Activated naive CD8-positive, alpha-beta T cell treated with anti-CD3 and anti-CD28 coated beads, Interleukin-2, amount 10 ng/mL, durations not matched to agents 7 days and 5 days (primary cell): ENCODE measurements at regions not wholly inside any gene's neighbourhood (a gene's known extent, or its start where the extent isn't known, plus 50 kb on each side); places are given as distances from the start of the nearest gene placed in this dataset.
"Not testable (repeated sequence)": the region's sequence is repeated elsewhere in the genome, so short reads cannot be mapped to it uniquely, and the experiment has no call there.

Source experiments
- ATAC-seq: fragments of 150-1000 bp; cut with Tn5 transposase; one replicate; pipeline ENCODE4 v1.10.0; 2021; ENCODE audit warnings: low read depth, moderate library complexity
- POLR2A ChIA-PET: fragments of 350-600 bp; sonication (Branson Sonifier 250); formaldehyde crosslinking; loops from one replicate; lab custom pipeline; 2021; ENCODE audit warnings: antibody characterized with exemption; lab: Charles Lee
- DNase-seq: peaks from one replicate; pipeline ENCODE4 v3.0.0; 2021
- H3K27ac Mint-ChIP-seq: one replicate; pipeline ENCODE4 v1.8.0; 2022; ENCODE audit warnings: mild to moderate bottlenecking, mixed read lengths
- H3K27me3 Mint-ChIP-seq: one replicate; pipeline ENCODE4 v1.8.0; 2022; ENCODE audit warnings: mild to moderate bottlenecking, moderate library complexity, mixed read lengths
- H3K36me3 Mint-ChIP-seq: one replicate; pipeline ENCODE4 v1.8.0; 2021; ENCODE audit warnings: mild to moderate bottlenecking, mixed read lengths
- H3K4me1 Mint-ChIP-seq: one replicate; pipeline ENCODE4 v1.8.0; 2021; ENCODE audit warnings: mixed read lengths
- H3K4me3 Mint-ChIP-seq: one replicate; pipeline ENCODE4 v1.8.0; 2022; ENCODE audit warnings: mild to moderate bottlenecking, moderate library complexity, mixed read lengths
- H3K9me3 Mint-ChIP-seq: one replicate; pipeline ENCODE4 v1.8.0; 2021; ENCODE audit warnings: mixed read lengths

DNA sequence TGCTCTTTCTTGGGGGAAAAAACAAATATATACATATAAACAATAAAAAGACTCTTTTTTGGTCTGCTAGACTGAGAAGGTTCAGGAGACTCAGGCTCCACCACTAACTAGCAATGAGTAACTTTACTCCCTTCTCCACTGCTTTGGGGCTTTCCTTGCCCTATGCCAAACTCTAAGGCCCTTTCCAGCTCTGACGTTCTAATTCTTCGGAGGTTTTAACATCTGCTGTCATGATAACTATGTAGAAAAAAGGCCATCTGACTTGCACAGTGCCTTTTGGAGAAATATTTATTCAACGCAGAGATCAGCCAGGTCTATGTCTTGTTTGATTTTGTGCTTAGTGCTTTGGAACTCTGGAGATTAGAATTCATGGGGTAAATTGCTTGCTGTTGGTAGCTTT is 156.2 kb downstream of the TMCO5A start:
- peaks cover 27% of the 10 kb centered on the region for H3K27me3 Mint-ChIP-seq
- POLR2A ChIA-PET = no interaction called here
- no peak overlapping the region for H3K4me3 Mint-ChIP-seq

DNA sequence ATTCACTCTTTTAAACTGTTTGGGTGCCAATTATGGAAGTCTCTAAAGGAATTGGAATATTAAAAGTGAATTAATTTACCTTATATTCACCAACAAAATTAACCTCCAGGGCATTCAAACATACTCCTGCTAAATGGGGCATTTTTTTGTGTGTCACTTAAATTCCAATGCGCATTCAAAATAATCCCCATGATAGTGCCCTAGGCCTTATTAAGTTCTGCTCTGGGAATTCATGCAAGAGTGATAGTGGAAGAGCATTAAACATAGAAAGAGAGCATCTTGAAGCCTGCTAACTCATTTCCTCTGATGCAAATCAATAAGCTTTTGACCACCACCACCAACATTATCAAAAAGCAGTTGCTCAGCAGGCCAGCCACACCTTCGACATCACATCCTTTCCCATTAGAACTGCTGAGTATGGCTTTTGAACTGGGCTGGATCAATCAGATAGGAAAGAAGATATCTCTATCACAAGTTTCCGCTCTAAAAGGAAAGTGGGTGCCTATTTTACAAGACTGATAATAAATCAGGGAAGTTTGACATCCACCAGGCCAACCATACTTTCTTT is 156.7 kb downstream of the TMCO5A start:
- ATAC-seq = no peak
- Mint-ChIP-seq H3K9me3 (peaks cover 4% of the 10 kb centered on the region), H3K27ac (no peak overlapping the region), H3K4me1 (peaks cover under 1% of the 10 kb centered on the region), H3K4me3 (no peak overlapping the region), H3K36me3 (no peaks in the 10 kb centered on the region), H3K27me3 (peaks cover 24% of the 10 kb centered on the region)
- POLR2A ChIA-PET = no interaction called here
- DNase-seq = no peak

More for the DNA sequence above, 156.2 kb downstream of the TMCO5A start:
- DNase-seq (no peak), ATAC-seq (no peak)
- H3K27ac Mint-ChIP-seq = no peak overlapping the region
- H3K4me1 Mint-ChIP-seq = peaks cover 3% of the 10 kb centered on the region
- H3K9me3 Mint-ChIP-seq = peaks cover 3% of the 10 kb centered on the region
- H3K36me3 Mint-ChIP-seq = no peaks in the 10 kb centered on the region

DNA sequence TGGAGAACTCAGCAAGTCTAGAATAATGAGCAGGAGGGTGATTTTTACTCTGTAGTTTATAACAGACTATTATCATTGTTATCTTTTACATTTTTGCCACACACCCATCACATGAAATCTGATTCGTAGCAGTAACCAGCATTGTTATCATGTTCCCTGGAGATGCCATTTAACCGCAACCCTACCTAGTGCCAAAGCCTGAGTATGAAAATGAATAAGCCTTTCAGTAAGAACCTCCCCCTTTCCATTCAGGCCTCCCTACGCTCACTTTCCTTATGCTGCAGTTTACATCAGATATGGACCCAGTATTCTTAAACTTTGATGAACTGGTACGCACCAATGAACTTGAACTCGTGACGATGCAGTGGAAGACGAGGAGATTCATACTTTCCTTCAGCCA is 158.7 kb upstream of the SPRED1 start:
- peaks cover 9% of the 10 kb centered on the region for H3K9me3 Mint-ChIP-seq
- POLR2A ChIA-PET = no interaction called here

DNA sequence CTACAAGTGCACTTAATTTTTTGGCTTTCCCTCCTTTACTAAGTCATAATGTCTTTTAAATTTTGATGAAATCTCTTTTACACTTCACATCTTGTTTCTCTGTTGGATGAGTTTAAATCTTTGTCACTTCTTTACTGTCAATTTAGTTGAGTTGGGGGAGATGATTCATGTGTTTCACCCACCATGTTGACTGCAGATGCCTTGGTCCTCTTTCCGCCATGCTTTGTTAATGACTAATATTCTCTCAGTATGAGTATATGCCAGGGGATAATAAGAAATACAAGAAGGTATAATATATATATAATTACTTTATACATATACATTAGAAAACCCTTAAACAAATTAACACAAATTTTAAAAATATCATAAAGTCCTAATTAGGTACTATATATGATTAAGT is 149.7 kb upstream of the SPRED1 start:
- Mint-ChIP-seq H3K9me3 (peaks cover 5% of the 10 kb centered on the region), H3K27me3 (peaks cover 14% of the 10 kb centered on the region), H3K36me3 (peaks cover 2% of the 10 kb centered on the region), H3K27ac (no peak overlapping the region), H3K4me3 (no peak overlapping the region), H3K4me1 (no peaks in the 10 kb centered on the region)
- ATAC-seq (no peak), DNase-seq (no peak)
- POLR2A ChIA-PET = no interaction called here

More for the DNA sequence above, 158.7 kb upstream of the SPRED1 start:
- peaks cover 14% of the 10 kb centered on the region for H3K27me3 Mint-ChIP-seq
- no peaks in the 10 kb centered on the region for H3K4me1 Mint-ChIP-seq
- ATAC-seq = no peak
- DNase-seq = no peak
- no peak overlapping the region for H3K4me3 Mint-ChIP-seq
- no peak overlapping the region for H3K27ac Mint-ChIP-seq
- no peaks in the 10 kb centered on the region for H3K36me3 Mint-ChIP-seq

DNA sequence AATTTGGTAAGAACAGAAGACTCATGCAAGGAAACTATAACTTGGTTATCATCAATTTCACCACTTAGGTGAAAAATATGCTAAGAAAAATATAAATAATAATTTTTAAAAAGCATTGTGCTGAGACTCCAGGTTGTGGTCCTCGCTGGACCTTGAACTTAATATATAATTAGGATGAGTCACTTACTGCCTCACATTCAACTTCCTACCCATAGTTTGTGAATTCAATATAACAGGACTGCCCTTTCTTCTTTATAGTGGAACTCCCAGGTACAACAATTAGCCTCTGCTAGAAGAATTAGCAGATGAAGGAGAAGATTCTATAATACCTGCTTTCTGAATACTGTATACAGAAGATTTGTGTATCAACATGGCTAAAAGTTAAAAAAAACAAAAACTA is 149.1 kb upstream of the SPRED1 start:
- Mint-ChIP-seq H3K27ac (no peak overlapping the region), H3K4me3 (no peak overlapping the region), H3K4me1 (no peaks in the 10 kb centered on the region), H3K27me3 (peaks cover 14% of the 10 kb centered on the region), H3K36me3 (peaks cover 2% of the 10 kb centered on the region), H3K9me3 (peaks cover 4% of the 10 kb centered on the region)
- ATAC-seq = no peak
- no peak for DNase-seq
- POLR2A ChIA-PET = no interaction called here

DNA sequence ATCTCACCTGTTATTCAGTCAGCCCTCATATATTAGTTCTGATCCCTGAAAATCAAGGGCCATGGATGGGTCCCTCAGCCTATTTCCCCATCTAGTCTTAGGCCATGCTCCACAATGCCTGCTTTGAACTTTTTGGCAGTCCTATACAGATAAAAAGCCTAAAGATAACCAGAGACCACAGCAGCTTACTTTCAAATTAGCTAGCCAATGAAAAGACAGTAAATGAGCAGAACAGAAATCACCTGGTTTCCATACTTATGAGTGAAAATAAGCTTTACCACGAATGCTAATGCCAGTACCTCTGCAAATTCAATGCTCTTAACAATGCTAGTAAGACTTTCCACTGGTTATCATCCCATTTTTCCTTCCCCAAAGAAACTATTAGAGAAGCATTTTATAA is 141.6 kb upstream of the SPRED1 start:
- Mint-ChIP-seq H3K27me3 (peaks cover 6% of the 10 kb centered on the region), H3K36me3 (no peaks in the 10 kb centered on the region), H3K4me1 (no peaks in the 10 kb centered on the region), H3K4me3 (no peak overlapping the region), H3K9me3 (no peaks in the 10 kb centered on the region), H3K27ac (no peak overlapping the region)
- POLR2A ChIA-PET = no interaction called here
- no peak for DNase-seq
- ATAC-seq = no peak

DNA sequence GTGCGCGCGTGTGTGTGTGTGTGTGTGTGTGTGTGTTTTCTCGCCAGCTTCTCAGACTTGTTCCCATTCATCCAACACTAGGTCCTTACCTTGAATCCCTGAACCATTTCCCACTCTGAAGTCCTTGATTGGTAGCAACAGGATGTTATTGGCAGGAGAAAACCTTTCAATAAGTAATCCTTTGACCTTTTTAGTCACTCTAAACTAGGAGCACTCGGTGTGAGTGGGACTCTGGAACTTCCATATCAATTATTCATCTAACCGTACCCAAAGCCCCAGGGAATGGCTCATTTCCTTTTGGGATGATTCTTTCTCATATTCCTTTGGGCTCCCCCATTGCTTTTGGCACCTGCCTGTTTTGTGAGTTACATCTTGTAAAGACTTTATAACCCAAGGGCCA is 140.2 kb upstream of the SPRED1 start:
- H3K36me3 Mint-ChIP-seq = no peaks in the 10 kb centered on the region
- POLR2A ChIA-PET = no interaction called here
- no peak for ATAC-seq

DNA sequence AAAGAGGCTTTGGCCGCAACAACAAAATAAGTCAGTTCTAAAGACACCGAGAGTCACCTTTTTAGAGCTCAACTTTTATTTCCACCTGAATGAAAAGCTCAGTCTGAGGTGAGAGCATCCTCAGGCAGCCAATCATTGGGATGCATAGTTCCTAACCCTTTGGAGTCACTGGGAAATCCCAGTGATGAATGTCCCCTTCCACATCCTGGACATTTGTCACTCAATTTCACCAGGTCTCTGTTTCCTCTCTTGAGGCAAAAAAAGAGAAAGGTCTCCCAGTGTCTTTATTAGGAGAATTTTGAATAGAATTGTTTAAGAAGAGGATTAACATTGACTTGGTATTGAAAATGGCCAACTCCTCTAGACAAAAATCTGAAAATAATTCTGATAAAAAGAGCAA is 137.5 kb upstream of the SPRED1 start:
- Mint-ChIP-seq H3K4me1 (no peaks in the 10 kb centered on the region), H3K27ac (no peak overlapping the region), H3K9me3 (no peaks in the 10 kb centered on the region), H3K36me3 (no peaks in the 10 kb centered on the region), H3K27me3 (peaks cover 9% of the 10 kb centered on the region), H3K4me3 (no peak overlapping the region)
- no peak for ATAC-seq
- DNase-seq = no peak
- POLR2A ChIA-PET = no interaction called here

More for the DNA sequence above, 140.2 kb upstream of the SPRED1 start:
- no peaks in the 10 kb centered on the region for H3K4me1 Mint-ChIP-seq
- no peak for DNase-seq
- no peak overlapping the region for H3K27ac Mint-ChIP-seq
- no peaks in the 10 kb centered on the region for H3K9me3 Mint-ChIP-seq
- H3K27me3 Mint-ChIP-seq = peaks cover 9% of the 10 kb centered on the region
- no peak overlapping the region for H3K4me3 Mint-ChIP-seq

DNA sequence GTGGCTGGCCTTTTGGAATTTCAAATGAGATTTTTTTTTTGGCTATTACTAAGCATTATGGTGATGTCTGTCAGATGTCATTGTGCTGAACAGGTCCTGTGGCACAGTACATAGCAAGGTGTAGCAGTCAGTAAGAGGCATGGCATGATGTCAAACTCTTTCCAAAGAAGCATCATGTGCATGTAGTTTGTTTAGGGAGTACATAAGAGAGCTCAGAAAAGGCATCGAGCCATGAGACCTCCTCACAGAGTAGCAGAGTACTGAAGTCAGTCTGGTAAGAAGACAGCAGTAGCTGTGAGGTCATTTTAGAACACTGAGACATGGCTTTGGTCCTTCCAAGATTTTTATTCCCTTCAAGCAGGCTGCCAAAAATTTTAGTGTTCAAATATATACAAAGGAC is 134.9 kb upstream of the SPRED1 start:
- no peak for DNase-seq
- H3K9me3 Mint-ChIP-seq = peaks cover 2% of the 10 kb centered on the region
- H3K27ac Mint-ChIP-seq = no peak overlapping the region
- ATAC-seq = no peak
- H3K4me3 Mint-ChIP-seq = no peak overlapping the region
- POLR2A ChIA-PET = no interaction called here
- peaks cover 8% of the 10 kb centered on the region for H3K27me3 Mint-ChIP-seq
- H3K36me3 Mint-ChIP-seq = no peaks in the 10 kb centered on the region
- H3K4me1 Mint-ChIP-seq = no peaks in the 10 kb centered on the region

DNA sequence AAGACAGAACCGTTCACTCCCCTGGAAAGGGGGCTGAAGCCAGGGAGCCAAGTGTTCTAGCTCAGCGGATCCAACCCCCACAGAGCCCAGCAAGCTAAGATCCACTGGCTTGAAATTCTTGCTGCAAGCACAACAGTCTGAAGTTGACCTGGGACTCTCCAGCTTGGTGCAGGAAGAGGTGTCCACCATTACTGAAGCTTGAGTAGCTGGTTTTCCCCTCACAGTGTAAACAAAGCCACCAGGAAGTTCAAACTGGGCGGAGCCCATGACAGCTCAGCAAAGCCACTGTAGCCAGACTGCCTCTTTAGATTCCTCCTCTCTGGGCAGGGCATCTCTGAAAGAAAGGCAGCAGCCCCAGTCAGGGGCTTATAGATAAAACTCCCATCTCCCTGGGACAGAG is 132.8 kb upstream of the SPRED1 start:
- H3K9me3 Mint-ChIP-seq, ATAC-seq, DNase-seq, H3K36me3 Mint-ChIP-seq, H3K4me1 Mint-ChIP-seq, H3K27ac Mint-ChIP-seq, H3K27me3 Mint-ChIP-seq, H3K4me3 Mint-ChIP-seq, POLR2A ChIA-PET: not testable (repeated sequence)

DNA sequence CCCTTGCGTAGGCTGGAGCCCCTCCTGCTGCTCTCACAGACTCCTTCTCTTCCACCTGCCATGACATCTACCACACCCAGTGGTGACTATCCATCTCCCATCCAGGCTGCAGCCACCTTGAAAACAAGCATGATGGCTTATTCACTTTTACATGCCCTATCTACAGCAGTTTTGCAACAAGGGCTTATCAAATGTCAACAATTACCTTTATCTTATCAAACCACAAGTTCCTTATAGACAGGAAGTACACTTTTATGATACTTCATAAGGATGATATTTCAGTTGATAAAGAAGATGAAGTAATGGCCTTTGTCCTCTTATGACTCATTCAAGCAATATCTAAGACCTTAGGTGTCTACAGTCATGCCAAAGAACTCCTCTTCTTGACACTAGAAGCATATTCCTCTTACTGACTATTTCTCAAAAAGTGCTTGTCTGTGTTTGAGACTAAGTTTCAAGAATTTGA is 125.3 kb upstream of the SPRED1 start:
- peaks cover 18% of the 10 kb centered on the region for H3K27me3 Mint-ChIP-seq
- ATAC-seq (no peak), DNase-seq (no peak)
- no peak overlapping the region for H3K27ac Mint-ChIP-seq
- no peak overlapping the region for H3K4me3 Mint-ChIP-seq
- H3K4me1 Mint-ChIP-seq = peaks cover 10% of the 10 kb centered on the region
- no peaks in the 10 kb centered on the region for H3K36me3 Mint-ChIP-seq
- POLR2A ChIA-PET = no interaction called here
- peaks cover 2% of the 10 kb centered on the region for H3K9me3 Mint-ChIP-seq

DNA sequence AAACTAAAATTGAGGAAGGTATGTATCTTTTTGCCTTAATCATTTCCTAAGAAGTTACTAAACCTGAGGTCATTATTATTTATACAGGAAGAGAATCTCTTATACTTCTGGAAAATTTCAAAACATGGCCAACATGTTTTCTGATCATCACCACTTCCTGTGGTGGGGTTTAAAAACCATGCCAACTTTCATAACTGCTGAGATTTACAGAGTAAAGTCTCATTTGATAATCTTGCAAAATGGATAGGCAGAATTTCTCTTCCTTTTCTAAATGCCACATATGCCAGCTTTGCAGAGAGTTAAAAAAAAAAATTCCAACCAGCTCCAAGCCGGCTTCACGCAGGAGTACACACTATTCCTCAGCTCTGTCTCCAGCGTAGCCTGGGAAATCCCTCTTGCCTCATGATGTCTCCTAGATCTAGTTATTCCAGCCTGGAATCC is 124.3 kb upstream of the SPRED1 start:
- H3K4me1 Mint-ChIP-seq = peaks cover 10% of the 10 kb centered on the region
- ATAC-seq = no peak
- H3K36me3 Mint-ChIP-seq = no peaks in the 10 kb centered on the region
- H3K9me3 Mint-ChIP-seq = no peaks in the 10 kb centered on the region
- peaks cover 18% of the 10 kb centered on the region for H3K27me3 Mint-ChIP-seq
- POLR2A ChIA-PET = no interaction called here
- H3K4me3 Mint-ChIP-seq = no peak overlapping the region
- no peak for DNase-seq
- H3K27ac Mint-ChIP-seq = no peak overlapping the region

DNA sequence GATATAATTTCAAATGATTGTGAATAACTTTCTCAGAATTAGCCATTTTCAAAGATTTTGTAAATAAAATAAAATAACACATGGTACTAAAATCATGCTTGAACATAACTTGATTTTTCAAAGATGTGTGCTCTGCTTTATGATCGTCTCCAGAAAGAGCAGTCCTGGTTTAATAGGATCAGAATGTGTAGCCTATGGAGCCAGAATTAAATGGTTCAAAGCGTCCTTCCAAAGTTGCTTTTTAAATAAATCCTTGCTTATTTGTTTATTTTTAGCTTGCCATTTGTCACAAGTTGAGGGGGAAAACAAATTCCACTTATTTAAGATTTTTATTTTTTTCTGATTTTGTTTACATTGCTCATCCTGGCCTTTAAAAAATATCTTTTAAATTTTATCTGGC is 123.7 kb upstream of the SPRED1 start:
- POLR2A ChIA-PET = no interaction called here
- no peak for ATAC-seq
- H3K9me3 Mint-ChIP-seq = no peaks in the 10 kb centered on the region
- peaks cover 18% of the 10 kb centered on the region for H3K27me3 Mint-ChIP-seq
- no peak overlapping the region for H3K27ac Mint-ChIP-seq
- H3K36me3 Mint-ChIP-seq = no peaks in the 10 kb centered on the region
- H3K4me3 Mint-ChIP-seq = no peak overlapping the region
- H3K4me1 Mint-ChIP-seq = peaks cover 10% of the 10 kb centered on the region
- DNase-seq = no peak

DNA sequence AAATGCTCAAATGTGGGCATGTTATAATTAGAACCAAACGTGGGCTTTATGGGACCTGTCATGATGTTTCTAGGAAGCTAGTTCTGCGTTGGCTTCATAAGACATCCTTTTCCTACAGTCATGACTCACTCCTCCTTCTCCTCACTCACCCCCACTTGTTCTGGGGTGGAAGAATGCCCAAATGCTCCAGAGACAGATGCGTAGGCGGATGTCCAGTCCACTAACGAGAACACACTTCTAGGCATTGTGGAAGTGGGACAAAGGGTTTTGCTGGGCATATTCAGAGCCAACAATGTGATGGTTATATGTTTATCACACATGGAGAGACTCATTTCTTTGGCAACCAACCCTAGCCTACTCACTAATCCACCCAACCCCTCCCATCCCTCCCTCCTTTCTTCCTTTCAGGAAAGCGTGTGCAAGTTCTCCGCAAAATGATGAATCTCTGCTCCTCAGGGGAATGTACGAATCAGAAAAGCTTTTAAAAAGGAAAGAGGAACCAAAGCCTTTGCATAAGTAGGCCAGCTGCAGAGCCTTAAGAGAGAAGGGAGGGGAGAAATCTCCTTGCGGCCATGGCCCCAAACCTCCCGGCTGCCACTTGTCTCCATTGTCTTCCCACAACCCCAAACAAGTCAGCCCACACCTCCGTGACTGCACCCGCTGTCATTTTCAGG is 123.0 kb upstream of the SPRED1 start:
- H3K4me1 Mint-ChIP-seq = peaks cover 10% of the 10 kb centered on the region
- POLR2A ChIA-PET = no interaction called here
- no peak for DNase-seq
- no peaks in the 10 kb centered on the region for H3K36me3 Mint-ChIP-seq
- H3K9me3 Mint-ChIP-seq = no peaks in the 10 kb centered on the region
- ATAC-seq = no peak
- peaks cover 18% of the 10 kb centered on the region for H3K27me3 Mint-ChIP-seq
- no peak overlapping the region for H3K27ac Mint-ChIP-seq
- H3K4me3 Mint-ChIP-seq = no peak overlapping the region
